Vagina (tissue), 2 donors: ENCODE measurements at regions not wholly inside any gene's neighbourhood (a gene's known extent, or its start where the extent isn't known, plus 50 kb on each side); places are given as distances from the start of the nearest gene placed in this dataset.

Experiments used
- DNase-seq, 2 donors: peaks; one replicate each; pipeline ENCODE4 v3.0.0-alpha.2; 2017; ENCODE audit errors: extremely low spot score in 2 of 2
- H3K27ac ChIP-seq: fragments of 200-600 bp; sonication (generic); one replicate; pipeline ENCODE4 v1.5.1; 2019
- H3K27me3 ChIP-seq: fragments of 200-600 bp; sonication (generic); one replicate; pipeline ENCODE4 v1.5.1; 2019
- H3K36me3 ChIP-seq, 2 donors: fragments of 200-600 bp; sonication (generic); one replicate each; pipeline ENCODE4 v1.5.1; 2017 to 2019
- H3K4me1 ChIP-seq: fragments of 200-600 bp; sonication (generic); one replicate; pipeline ENCODE4 v1.5.1; 2019
- H3K4me3 ChIP-seq, 2 donors: fragments of 200-600 bp; sonication (generic); 1 replicate in 1 of 2; 2 replicates in 1 of 2; pipeline ENCODE4 v1.5.1; 2016 to 2019
- H3K9me3 ChIP-seq: fragments of 200-600 bp; sonication (generic); one replicate; pipeline ENCODE4 v1.5.1; 2019
- CTCF ChIP-seq, 3 experiments: fragments of 450-650 bp in 2 of 3; fragments of 200-600 bp in 1 of 3; sonication (generic) in 1 of 3; IDR thresholded peaks; one replicate each; pipeline ENCODE4 v1.5.1; 2017 to 2019; ENCODE audit warnings: antibody characterized with exemption in 3 of 3, mild to moderate bottlenecking in 2 of 3, moderate library complexity in 2 of 3
- POLR2A ChIP-seq, 2 donors: fragments of 450-650 bp; IDR thresholded peaks; one replicate each; pipeline ENCODE4 v1.6.1; 2017; ENCODE audit warnings: antibody characterized with exemption in 2 of 2, mild to moderate bottlenecking in 2 of 2, moderate library complexity in 2 of 2
- POLR2AphosphoS5 ChIP-seq, 2 donors: sonication (generic); formaldehyde crosslinking; IDR thresholded peaks; one replicate each; pipeline ENCODE4 v1.9.0; 2017; ENCODE audit warnings: antibody characterized with exemption in 2 of 2, mild to moderate bottlenecking in 2 of 2, low read depth in 1 of 2; ENCODE audit not compliant: insufficient read depth in 1 of 2
- intact Hi-C: fragments of 100-400 bp; cut with DNase I; formaldehyde crosslinking; loops from one replicate; pipeline ENCODE4 v1.15.1; 2023

- TF ChIP-seq POLR2AphosphoS5 (IDR thresholded peaks at IDR 0.05; ENCODE audit: insufficient read depth in 1 of 2, low read depth in 1 of 2) (peak in 1 of 2 donors; percentile 17), POLR2A (IDR thresholded peaks at IDR 0.05) (no peak)
- Histone ChIP-seq H3K4me1 (peaks cover 14% of the 10 kb centered on the region), H3K4me3 (peak overlapping the region; percentile 46 to 55), H3K9me3 (no peaks in the 10 kb centered on the region), H3K27me3 (no peaks in the 10 kb centered on the region), H3K36me3 (no peaks in the 10 kb centered on the region), H3K27ac (peak overlapping the region; percentile 56)
- intact Hi-C loops = loop anchor here (10.0 kb wide), 1 partner anchor 363 kb away; no protein-coding TSS in a partner anchor
- no peak for DNase-seq
These were observed 145.6 kb upstream of the ID4 start for GRCh38 chr6:19691465-19692167.

- intact Hi-C loops = loop anchor here (10.0 kb wide), 1 partner anchor 362 kb away; no protein-coding TSS in a partner anchor
- peak overlapping the region in 1 of 2 donors; percentile 46 for H3K4me3 ChIP-seq
- DNase-seq = no peak
- no peaks in the 10 kb centered on the region for H3K27me3 ChIP-seq
- TF ChIP-seq CTCF (IDR thresholded peaks at IDR 0.05) (no peak), POLR2AphosphoS5 (IDR thresholded peaks at IDR 0.05; ENCODE audit: insufficient read depth in 1 of 2, low read depth in 1 of 2) (no peak), POLR2A (IDR thresholded peaks at IDR 0.05) (no peak)
- no peaks in the 10 kb centered on the region for H3K9me3 ChIP-seq
- peaks cover 14% of the 10 kb centered on the region for H3K4me1 ChIP-seq
- no peak overlapping the region for H3K27ac ChIP-seq
- H3K36me3 ChIP-seq = no peaks in the 10 kb centered on the region
These were observed 144.5 kb upstream of the ID4 start for GRCh38 chr6:19692506-19693298.

- no peaks in the 10 kb centered on the region for H3K9me3 ChIP-seq
- peaks cover 14% of the 10 kb centered on the region for H3K4me1 ChIP-seq
- H3K36me3 ChIP-seq = no peaks in the 10 kb centered on the region
- TF ChIP-seq POLR2A (IDR thresholded peaks at IDR 0.05) (no peak), POLR2AphosphoS5 (IDR thresholded peaks at IDR 0.05; ENCODE audit: insufficient read depth in 1 of 2, low read depth in 1 of 2) (no peak), CTCF (IDR thresholded peaks at IDR 0.05) (no peak)
- no peak for DNase-seq
- H3K4me3 ChIP-seq = no peak overlapping the region
- H3K27me3 ChIP-seq = no peaks in the 10 kb centered on the region
- intact Hi-C loops = loop anchor here (10.0 kb wide), 1 partner anchor 360 kb away; no protein-coding TSS in a partner anchor
- no peak overlapping the region for H3K27ac ChIP-seq
These were observed 142.5 kb upstream of the ID4 start for GRCh38 chr6:19694697-19695096.

GRCh38 chr6:19697744-19698290 lies 139.4 kb upstream of the ID4 start:
- Histone ChIP-seq H3K36me3 (no peaks in the 10 kb centered on the region), H3K27ac (no peak overlapping the region), H3K27me3 (no peaks in the 10 kb centered on the region), H3K4me1 (no peaks in the 10 kb centered on the region), H3K9me3 (no peaks in the 10 kb centered on the region), H3K4me3 (no peak overlapping the region)
- intact Hi-C loops = loop anchor here (10.0 kb wide), 1 partner anchor 357 kb away; no protein-coding TSS in a partner anchor
- TF ChIP-seq POLR2A (IDR thresholded peaks at IDR 0.05) (no peak), POLR2AphosphoS5 (IDR thresholded peaks at IDR 0.05; ENCODE audit: insufficient read depth in 1 of 2, low read depth in 1 of 2) (no peak), CTCF (IDR thresholded peaks at IDR 0.05) (no peak)
- no peak for DNase-seq

- Histone ChIP-seq H3K36me3 (no peaks in the 10 kb centered on the region), H3K9me3 (no peaks in the 10 kb centered on the region), H3K4me1 (no peaks in the 10 kb centered on the region), H3K4me3 (no peak overlapping the region), H3K27ac (no peak overlapping the region), H3K27me3 (no peaks in the 10 kb centered on the region)
- TF ChIP-seq CTCF (IDR thresholded peaks at IDR 0.05) (no peak), POLR2AphosphoS5 (IDR thresholded peaks at IDR 0.05; ENCODE audit: insufficient read depth in 1 of 2, low read depth in 1 of 2) (no peak), POLR2A (IDR thresholded peaks at IDR 0.05) (no peak)
- intact Hi-C loops = loop anchor here (10.0 kb wide), 1 partner anchor 355 kb away; no protein-coding TSS in a partner anchor
- DNase-seq = no peak
These were observed 137.2 kb upstream of the ID4 start for GRCh38 chr6:19699932-19700331.
